ENCODE measurements at regions not wholly inside any gene's neighbourhood (a gene's known extent, or its start where the extent isn't known, plus 50 kb on each side); places are given as distances from the start of the nearest gene placed in this dataset.
"Not testable (repeated sequence)": the region's sequence is repeated elsewhere in the genome, so short reads cannot be mapped to it uniquely, and the experiment has no call there.

GRCh38 chr20:6663104-6663503, 104.4 kb upstream of the BMP2 start:
- Histone ChIP-seq H3K36me3 (no peaks in the 10 kb centered on the region), H3K9me3 (no peaks in the 10 kb centered on the region), H3K4me1 (peaks cover 8% of the 10 kb centered on the region), H3K4me3 (no peak overlapping the region), H3K27me3 (no peaks in the 10 kb centered on the region), H3K27ac (no peak overlapping the region)
- intact Hi-C loops (cut with DNase I), result no loop called here
- DNase-seq (ENCODE audit: extremely low spot score in 2 of 2), result no peak
- no peak for TF ChIP-seq POLR2AphosphoS5 (IDR thresholded peaks at IDR 0.05; ENCODE audit: insufficient read depth in 1 of 2, low read depth in 1 of 2)
- no peak for TF ChIP-seq CTCF (IDR thresholded peaks at IDR 0.05)

GRCh38 chr20:6662309-6662708, 105.2 kb upstream of the BMP2 start:
- intact Hi-C loops (cut with DNase I), result no loop called here
- no peak for DNase-seq (ENCODE audit: extremely low spot score in 2 of 2)
- Histone ChIP-seq H3K36me3 (no peaks in the 10 kb centered on the region), H3K9me3 (no peaks in the 10 kb centered on the region), H3K27ac (no peak overlapping the region), H3K4me1 (peaks cover 8% of the 10 kb centered on the region), H3K27me3 (no peaks in the 10 kb centered on the region), H3K4me3 (no peak overlapping the region)
- TF ChIP-seq POLR2AphosphoS5 (IDR thresholded peaks at IDR 0.05; ENCODE audit: insufficient read depth in 1 of 2, low read depth in 1 of 2), result no peak
- TF ChIP-seq POLR2A (IDR thresholded peaks at IDR 0.05), result no peak
- TF ChIP-seq CTCF (IDR thresholded peaks at IDR 0.05), result no peak

DNA sequence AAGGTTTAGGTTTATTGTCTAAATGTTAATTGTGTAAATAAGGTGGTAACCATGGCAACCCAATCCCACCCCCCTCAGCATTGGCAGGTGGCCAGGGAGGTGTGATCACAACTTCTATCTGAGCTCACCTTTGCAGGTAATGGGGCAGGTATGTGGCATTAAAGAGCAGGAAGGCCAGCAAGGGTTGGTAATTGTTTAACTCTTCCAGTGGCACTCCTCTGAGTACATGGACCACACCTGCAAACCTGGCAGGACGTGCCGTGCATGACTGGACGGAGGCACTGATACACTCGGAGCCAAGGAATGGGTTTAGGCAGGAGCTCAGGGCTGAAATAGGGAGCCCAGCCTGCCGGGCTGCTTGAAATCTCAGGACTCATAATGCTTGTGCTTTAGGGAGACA, 107.0 kb upstream of the BMP2 start:
- TF ChIP-seq POLR2AphosphoS5 (IDR thresholded peaks at IDR 0.05; ENCODE audit: insufficient read depth in 1 of 2, low read depth in 1 of 2) (no peak), POLR2A (IDR thresholded peaks at IDR 0.05) (no peak), CTCF (IDR thresholded peaks at IDR 0.05) (no peak)
- Histone ChIP-seq H3K36me3 (no peaks in the 10 kb centered on the region), H3K9me3 (no peaks in the 10 kb centered on the region), H3K27ac (no peak overlapping the region), H3K4me1 (peaks cover 8% of the 10 kb centered on the region), H3K4me3 (no peak overlapping the region), H3K27me3 (no peaks in the 10 kb centered on the region)
- intact Hi-C loops (cut with DNase I), result no loop called here
- no peak for DNase-seq (ENCODE audit: extremely low spot score in 2 of 2)

DNA sequence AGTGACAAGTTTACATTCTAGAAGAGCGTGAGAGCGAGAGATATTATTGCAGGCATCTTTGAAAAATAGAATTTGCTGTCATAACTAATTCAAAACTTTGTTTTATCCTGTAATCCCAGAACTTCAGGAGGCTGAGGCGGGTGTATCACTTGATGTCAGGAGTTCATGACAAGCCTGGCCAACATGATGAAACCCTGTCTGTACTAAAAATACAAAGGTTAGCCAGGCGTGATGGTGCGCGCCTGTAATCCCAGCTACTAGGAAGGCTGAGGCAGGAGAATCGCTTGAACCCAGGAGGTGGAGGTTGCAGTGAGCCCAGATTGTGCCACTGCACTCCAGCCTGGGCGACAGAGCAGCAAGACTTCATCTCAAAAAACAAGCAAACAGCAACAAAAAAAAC, 108.6 kb upstream of the BMP2 start:
- H3K4me1 ChIP-seq; H3K27ac ChIP-seq; H3K27me3 ChIP-seq; DNase-seq (ENCODE audit: extremely low spot score in 2 of 2); H3K9me3 ChIP-seq; H3K36me3 ChIP-seq; H3K4me3 ChIP-seq; intact Hi-C loops (cut with DNase I): not testable (repeated sequence)

- intact Hi-C loops (cut with DNase I), result no loop called here
- Histone ChIP-seq H3K36me3 (no peaks in the 10 kb centered on the region), H3K4me1 (peaks cover 8% of the 10 kb centered on the region), H3K27me3 (no peaks in the 10 kb centered on the region), H3K9me3 (no peaks in the 10 kb centered on the region), H3K4me3 (no peak overlapping the region), H3K27ac (no peak overlapping the region)
- TF ChIP-seq CTCF (IDR thresholded peaks at IDR 0.05) (no peak), POLR2AphosphoS5 (IDR thresholded peaks at IDR 0.05; ENCODE audit: insufficient read depth in 1 of 2, low read depth in 1 of 2) (no peak), POLR2A (IDR thresholded peaks at IDR 0.05) (no peak)
- DNase-seq (ENCODE audit: extremely low spot score in 2 of 2), result no peak
These were observed 109.6 kb upstream of the BMP2 start for GRCh38 chr20:6657904-6658303.

- H3K4me1 ChIP-seq, result peaks cover 8% of the 10 kb centered on the region
- no peaks in the 10 kb centered on the region for H3K27me3 ChIP-seq
- TF ChIP-seq POLR2AphosphoS5 (IDR thresholded peaks at IDR 0.05; ENCODE audit: insufficient read depth in 1 of 2, low read depth in 1 of 2) (no peak), CTCF (IDR thresholded peaks at IDR 0.05) (no peak), POLR2A (IDR thresholded peaks at IDR 0.05) (no peak)
- intact Hi-C loops (cut with DNase I), result no loop called here
- no peaks in the 10 kb centered on the region for H3K36me3 ChIP-seq
- H3K4me3 ChIP-seq, result no peak overlapping the region
- no peak overlapping the region for H3K27ac ChIP-seq
- no peaks in the 10 kb centered on the region for H3K9me3 ChIP-seq
- no peak for DNase-seq (ENCODE audit: extremely low spot score in 2 of 2)
These were observed 110.4 kb upstream of the BMP2 start for GRCh38 chr20:6657111-6657510.

Data from vagina (tissue), 2 donors.